ENCODE measurements at regions not wholly inside any gene's neighbourhood (a gene's known extent, or its start where the extent isn't known, plus 50 kb on each side); places are given as distances from the start of the nearest gene placed in this dataset.

DNA sequence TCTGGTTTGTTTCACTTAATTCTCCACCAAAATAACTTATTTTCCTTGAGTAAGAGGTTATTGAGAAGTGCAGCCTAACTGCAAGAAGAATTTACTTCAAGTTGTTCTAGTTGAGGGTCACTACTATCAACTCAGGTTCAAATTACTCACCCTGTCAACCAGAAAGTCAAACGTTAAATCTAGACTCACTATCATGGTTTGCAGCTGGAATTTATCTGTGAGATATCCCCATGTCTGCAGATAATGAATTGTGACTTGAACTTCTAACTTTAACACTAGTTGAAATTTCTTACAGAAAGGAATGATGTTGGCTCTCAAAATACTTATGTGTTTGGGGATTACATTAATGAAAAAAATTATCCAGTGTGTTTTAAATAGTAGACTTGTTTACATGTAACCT is 1145.7 kb upstream of the NXPH2 start:
- DNase-seq, result no peak

GRCh38 chr2:139924070-139924469 is 1143.9 kb upstream of the NXPH2 start:
- no peak for DNase-seq

- no peak for DNase-seq
Measured at GRCh38 chr2:139918982-139919381, 1138.8 kb upstream of the NXPH2 start.

GRCh38 chr2:139917690-139918384 is 1137.6 kb upstream of the NXPH2 start:
- DNase-seq, result no peak

DNA sequence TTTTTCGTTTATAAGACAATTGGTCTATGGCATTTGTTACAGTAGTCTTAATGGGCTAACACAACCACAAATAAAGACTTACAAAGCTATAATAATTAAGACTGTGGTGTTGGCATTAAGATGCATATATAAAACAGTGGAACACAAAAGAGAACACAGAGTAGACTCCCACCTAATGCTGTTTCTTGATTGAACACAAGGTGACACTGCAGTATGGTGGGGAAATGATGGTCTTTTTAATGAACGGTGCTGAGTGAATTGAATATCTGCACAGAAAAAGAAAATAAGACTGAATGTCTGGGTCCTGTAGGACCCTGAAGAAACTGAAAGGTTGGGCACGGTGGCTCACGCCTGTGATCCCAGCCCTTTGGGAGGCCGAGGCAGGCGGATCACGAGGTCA is 1136.6 kb upstream of the NXPH2 start:
- DNase-seq, result no peak

- no peak for DNase-seq
Measured at GRCh38 chr2:139911160-139911559, 1131.0 kb upstream of the NXPH2 start.

GRCh38 chr2:139909136-139909535 is 1128.9 kb upstream of the NXPH2 start:
- DNase-seq, result no peak

DNA sequence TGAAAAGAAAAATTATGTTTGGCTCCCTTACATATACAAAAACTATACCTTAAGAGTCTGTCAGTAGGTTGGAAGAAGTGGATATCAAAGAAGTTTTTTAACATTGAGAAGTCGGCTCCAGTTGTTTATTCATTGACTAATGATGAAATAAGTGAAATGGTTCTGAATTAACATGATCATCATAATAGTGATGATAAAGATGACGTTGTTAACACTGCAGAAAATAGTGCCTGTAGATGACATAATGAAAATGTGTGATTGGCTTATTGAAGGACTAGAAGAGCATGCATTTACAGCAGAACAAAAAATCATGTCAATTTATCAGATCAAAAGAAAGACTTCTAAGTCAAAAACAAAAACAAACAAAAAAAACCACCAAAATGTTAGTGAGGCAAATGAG is 1125.4 kb upstream of the NXPH2 start:
- no peak for DNase-seq

GRCh38 chr2:139891636-139892035 is 1111.4 kb upstream of the NXPH2 start:
- no peak for DNase-seq

- DNase-seq, result no peak
Measured at GRCh38 chr2:139885921-139886498, 1105.8 kb upstream of the NXPH2 start.

GRCh38 chr2:139876964-139877363 is 1096.8 kb upstream of the NXPH2 start:
- no peak for DNase-seq

DNA sequence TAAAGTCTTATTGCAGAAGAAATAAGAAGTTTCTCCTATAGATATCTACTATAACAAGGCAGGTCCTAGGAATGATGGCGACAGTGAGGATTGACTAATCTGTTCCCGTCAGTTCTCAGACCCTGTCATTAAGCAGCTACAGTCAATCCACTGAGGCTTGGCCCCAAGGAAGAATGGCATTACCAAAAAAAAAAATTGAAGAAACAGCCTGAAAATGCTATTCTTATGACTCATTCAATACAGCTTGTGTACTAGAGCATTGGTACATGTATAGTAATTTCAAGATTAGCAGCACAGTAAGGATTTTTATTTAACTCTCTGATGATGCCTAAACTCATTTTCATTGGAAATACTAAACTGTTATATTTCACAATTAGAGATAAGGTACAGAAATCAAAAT is 1096.1 kb upstream of the NXPH2 start:
- no peak for DNase-seq

DNA sequence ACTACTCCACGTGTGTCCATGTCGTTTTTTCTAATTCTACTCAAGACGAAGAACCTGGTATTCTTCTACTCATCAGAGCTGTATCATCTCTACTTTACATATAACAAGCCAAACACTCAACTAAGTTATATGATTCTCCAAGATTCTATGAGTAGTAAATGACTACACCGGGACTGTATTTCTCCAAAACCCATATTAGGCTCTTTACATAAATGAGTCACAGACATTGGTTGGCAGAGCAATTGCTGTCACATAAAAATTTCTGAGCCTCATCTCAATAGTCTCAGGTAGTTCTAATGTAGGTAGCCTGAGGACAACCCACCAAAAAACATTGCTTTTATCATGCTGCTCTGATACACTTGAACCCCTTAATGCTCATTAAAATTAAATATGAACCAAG is 1092.3 kb upstream of the NXPH2 start:
- DNase-seq, result no peak

DNA sequence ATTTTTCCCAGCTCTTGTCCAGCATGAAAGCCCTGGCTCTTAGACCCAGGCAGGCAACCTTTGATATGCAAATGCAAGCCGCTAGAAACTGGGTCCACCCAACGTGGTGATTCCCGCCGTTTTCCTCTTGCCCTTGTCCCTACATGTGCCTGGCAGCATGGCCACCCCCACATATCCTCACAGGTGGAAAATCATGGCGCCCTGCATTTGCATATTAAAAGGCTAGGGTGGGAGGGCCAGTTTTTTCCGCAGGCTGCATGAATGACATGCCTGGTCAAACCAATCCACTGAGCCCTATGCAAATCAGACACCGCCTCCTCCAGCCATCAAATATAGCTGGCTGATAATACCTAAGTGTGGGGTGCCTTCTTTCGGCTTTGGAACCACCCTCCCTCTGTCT is 1091.8 kb upstream of the NXPH2 start:
- DNase-seq, result no peak

GRCh38 chr2:139867601-139868226 is 1087.5 kb upstream of the NXPH2 start:
- DNase-seq, result no peak

GRCh38 chr2:139864821-139865302 is 1084.7 kb upstream of the NXPH2 start:
- DNase-seq, result no peak

- DNase-seq, result no peak
Measured at GRCh38 chr2:139854769-139855483, 1074.7 kb upstream of the NXPH2 start.

DNA sequence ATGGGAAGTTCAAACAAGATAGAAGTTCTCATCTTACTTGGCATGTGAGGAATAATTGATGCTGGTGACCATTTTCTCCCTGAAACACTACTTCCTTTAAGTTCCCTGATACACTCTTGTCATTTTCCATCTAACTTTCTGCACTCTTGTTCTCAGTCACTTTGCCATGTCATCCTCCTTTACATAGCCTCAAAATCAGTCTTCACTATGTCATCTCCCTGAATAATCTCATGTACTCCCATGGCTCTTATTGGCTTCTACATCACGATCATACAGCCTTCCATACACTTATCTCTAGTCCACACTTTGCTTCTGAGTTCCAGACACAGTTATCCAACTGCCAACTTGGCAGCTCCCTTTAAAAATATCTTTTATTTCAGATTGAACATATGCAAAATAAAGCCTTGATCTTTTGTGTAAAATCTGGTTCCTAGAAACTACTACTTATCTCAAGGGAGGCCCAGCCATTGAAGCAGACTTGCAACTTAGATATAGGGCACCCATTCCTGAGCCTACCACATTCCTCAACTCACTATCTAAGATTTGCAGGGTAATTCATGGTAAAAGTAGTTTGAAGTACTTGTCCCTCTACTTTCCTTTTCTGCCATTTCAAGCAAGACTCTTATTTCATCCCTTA is 1070.2 kb upstream of the NXPH2 start:
- DNase-seq, result no peak

GRCh38 chr2:139836769-139837168 is 1056.6 kb upstream of the NXPH2 start:
- DNase-seq, result no peak

DNA sequence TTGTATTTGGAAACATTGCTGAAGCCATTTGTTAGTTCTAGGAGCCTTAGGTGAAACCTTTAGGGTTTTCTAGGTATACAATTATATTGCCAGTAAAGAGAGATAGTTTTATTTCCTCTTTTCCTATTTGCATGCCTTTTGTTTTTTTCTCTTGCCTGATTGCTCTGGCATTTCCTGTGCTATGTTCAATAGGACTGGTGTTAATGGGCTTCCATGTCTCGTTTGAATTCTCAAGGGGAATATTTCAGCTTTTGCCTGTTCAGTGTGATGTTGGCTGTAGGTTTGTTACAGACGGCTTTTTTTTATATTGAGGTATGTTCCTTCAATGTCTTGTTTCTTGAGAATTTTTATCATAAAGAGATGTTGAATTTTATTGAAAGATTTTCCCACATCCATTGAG is 1054.9 kb upstream of the NXPH2 start:
- no peak for DNase-seq

DNA sequence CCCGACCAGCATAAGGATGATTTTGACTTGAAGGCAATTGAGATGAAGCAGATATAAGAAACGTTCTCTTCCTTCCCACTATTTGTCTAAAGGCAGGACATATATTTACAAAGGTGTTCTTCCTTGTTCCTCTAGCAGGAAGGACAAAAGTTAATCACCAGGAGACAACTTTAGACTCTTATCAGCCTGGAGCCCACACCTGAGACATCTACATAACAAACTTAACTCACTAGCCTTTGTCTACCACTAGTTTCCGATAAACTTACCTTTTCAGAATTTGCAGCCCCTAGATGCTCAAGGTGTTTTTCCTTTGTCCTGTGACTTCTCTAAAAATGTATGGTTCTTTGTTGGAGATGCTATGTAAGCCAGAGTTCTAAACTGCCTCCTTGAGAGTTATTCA is 1047.8 kb upstream of the NXPH2 start:
- DNase-seq, result no peak

DNA sequence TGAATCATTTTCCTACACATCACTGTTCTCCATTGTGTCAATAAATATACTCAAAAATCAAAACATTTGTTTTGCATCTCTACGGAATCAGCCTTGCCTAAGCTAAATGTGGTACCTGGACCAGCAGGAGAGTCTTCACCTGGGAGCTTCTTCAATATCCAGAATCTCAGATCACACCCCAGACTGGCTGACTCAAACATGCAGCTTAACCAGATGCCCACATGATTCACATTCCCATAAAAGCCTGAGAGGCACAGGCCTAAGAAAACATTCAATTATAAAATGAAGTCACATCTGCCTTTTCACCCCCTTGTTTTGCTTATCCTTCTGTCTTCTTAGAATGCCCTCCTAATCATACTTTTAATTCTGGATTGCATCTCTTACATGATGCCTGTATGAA is 1045.5 kb upstream of the NXPH2 start:
- no peak for DNase-seq

DNA sequence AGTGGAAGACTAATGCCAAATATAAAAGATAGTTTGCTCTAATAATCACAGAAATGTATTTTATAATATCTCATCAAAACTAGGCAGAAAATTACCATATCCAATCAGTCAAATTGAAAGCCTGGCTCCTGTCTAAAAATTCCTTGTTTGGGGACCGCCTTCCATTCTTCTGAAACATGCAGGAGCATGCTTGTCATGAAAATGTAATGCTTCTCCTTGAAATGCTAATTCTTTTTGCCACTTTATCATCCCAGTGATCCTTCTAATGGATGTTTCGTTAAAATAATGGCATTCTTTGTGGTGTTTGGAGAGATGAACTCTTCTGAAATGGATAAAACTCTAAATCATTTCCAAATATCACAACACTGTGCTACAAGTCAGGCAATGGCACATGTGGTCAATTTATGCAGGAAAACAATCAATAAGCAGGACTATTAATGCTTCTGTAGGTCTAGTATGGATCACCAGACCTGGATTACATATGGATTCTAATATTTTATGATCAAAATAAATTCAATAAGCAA is 1039.1 kb upstream of the NXPH2 start:
- DNase-seq, result no peak

Data from amniotic stem cell (primary cell).